Spinal cord (tissue), 9 donors: ENCODE measurements at regions not wholly inside any gene's neighbourhood (a gene's known extent, or its start where the extent isn't known, plus 50 kb on each side); places are given as distances from the start of the nearest gene placed in this dataset.

Experiments
- DNase-seq, 6 donors: peaks; one replicate each; pipeline versions ENCODE4 v3.0.0 to v3.0.0-alpha.2; 2013 to 2015; ENCODE audit warnings: low spot score in 6 of 6, low read depth in 4 of 6
- H3K27ac ChIP-seq: one replicate; pipeline ENCODE4 v1.5.1; 2013; ENCODE audit warnings: low read depth, low read length, control low read depth
- H3K27me3 ChIP-seq: one replicate; pipeline ENCODE4 v1.6.1; 2013; ENCODE audit warnings: low read length; ENCODE audit not compliant: control insufficient read depth, insufficient read depth
- H3K36me3 ChIP-seq: one replicate; pipeline ENCODE4 v1.6.1; 2013; ENCODE audit warnings: low read length; ENCODE audit not compliant: control insufficient read depth, insufficient read depth
- H3K4me1 ChIP-seq: one replicate; pipeline ENCODE4 v1.6.1; 2013; ENCODE audit warnings: low read length; ENCODE audit not compliant: control insufficient read depth, insufficient read depth
- H3K4me3 ChIP-seq: one replicate; pipeline ENCODE4 v1.5.1; 2013; ENCODE audit warnings: low read depth, low read length, control low read depth
- H3K9me3 ChIP-seq: one replicate; pipeline ENCODE4 v1.6.1; 2013; ENCODE audit warnings: low read length; ENCODE audit not compliant: control insufficient read depth, insufficient read depth
- WGBS: methylation state at CpG from one replicate; pipeline ENCODE4 v1.1.5; 2013; ENCODE audit warnings: missing lambda C conversion rate; ENCODE audit not compliant: insufficient coverage; 5-methylcytosine and 5-hydroxymethylcytosine counted together
- donor health status: healthy.

- Histone ChIP-seq H3K9me3 (no peaks in the 10 kb centered on the region), H3K27ac (no peak overlapping the region), H3K4me1 (no peaks in the 10 kb centered on the region), H3K36me3 (no peaks in the 10 kb centered on the region), H3K4me3 (no peak overlapping the region), H3K27me3 (peaks cover 5% of the 10 kb centered on the region)
- no peak for DNase-seq
- WGBS, result 13% methylated on average over 2 of the region's 11 CpGs
These were observed 69.1 kb upstream of the BTN3A2 start for GRCh38 chr6:26295691-26296555.

- Histone ChIP-seq H3K9me3 (no peaks in the 10 kb centered on the region), H3K36me3 (no peaks in the 10 kb centered on the region), H3K4me1 (no peaks in the 10 kb centered on the region), H3K27me3 (peaks cover 5% of the 10 kb centered on the region), H3K4me3 (no peak overlapping the region), H3K27ac (no peak overlapping the region)
- no CpG with 5 or more reads among the region's 2 CpGs for WGBS
- DNase-seq, result no peak
These were observed 68.5 kb upstream of the BTN3A2 start for GRCh38 chr6:26296556-26296856.

GRCh38 chr6:26296857-26297648, 67.9 kb upstream of the BTN3A2 start:
- 70% methylated on average over 2 of the region's 4 CpGs for WGBS
- Histone ChIP-seq H3K27ac (no peak overlapping the region), H3K27me3 (peaks cover 5% of the 10 kb centered on the region), H3K36me3 (no peaks in the 10 kb centered on the region), H3K9me3 (no peaks in the 10 kb centered on the region), H3K4me3 (no peak overlapping the region), H3K4me1 (no peaks in the 10 kb centered on the region)
- DNase-seq, result no peak

- 72% methylated on average over 4 of the region's 23 CpGs for WGBS
- Histone ChIP-seq H3K4me1 (no peaks in the 10 kb centered on the region), H3K9me3 (no peaks in the 10 kb centered on the region), H3K27me3 (peaks cover 5% of the 10 kb centered on the region), H3K36me3 (no peaks in the 10 kb centered on the region), H3K27ac (no peak overlapping the region), H3K4me3 (no peak overlapping the region)
- DNase-seq, result no peak
These were observed 65.5 kb upstream of the BTN3A2 start for GRCh38 chr6:26299286-26300042.

- DNase-seq, result no peak
- Histone ChIP-seq H3K4me1 (no peaks in the 10 kb centered on the region), H3K4me3 (no peak overlapping the region), H3K9me3 (no peaks in the 10 kb centered on the region), H3K27ac (no peak overlapping the region), H3K27me3 (peaks cover 5% of the 10 kb centered on the region), H3K36me3 (no peaks in the 10 kb centered on the region)
- WGBS, result 92% methylated on average over 1 of the region's 3 CpGs
These were observed 65.0 kb upstream of the BTN3A2 start for GRCh38 chr6:26300043-26300331.

GRCh38 chr6:26300359-26300758, 64.6 kb upstream of the BTN3A2 start:
- no peak overlapping the region for H3K4me3 ChIP-seq
- no peak overlapping the region for H3K27ac ChIP-seq
- H3K9me3 ChIP-seq, result no peaks in the 10 kb centered on the region
- H3K27me3 ChIP-seq, result peaks cover 5% of the 10 kb centered on the region
- no peak for DNase-seq
- no peaks in the 10 kb centered on the region for H3K4me1 ChIP-seq
- no peaks in the 10 kb centered on the region for H3K36me3 ChIP-seq

GRCh38 chr6:26300828-26301227, 64.2 kb upstream of the BTN3A2 start:
- no peaks in the 10 kb centered on the region for H3K36me3 ChIP-seq
- DNase-seq, result no peak
- no peaks in the 10 kb centered on the region for H3K9me3 ChIP-seq
- no peak overlapping the region for H3K27ac ChIP-seq
- H3K4me3 ChIP-seq, result no peak overlapping the region
- H3K27me3 ChIP-seq, result peaks cover 5% of the 10 kb centered on the region
- no peaks in the 10 kb centered on the region for H3K4me1 ChIP-seq

- Histone ChIP-seq H3K4me1 (no peaks in the 10 kb centered on the region), H3K27me3 (peaks cover 5% of the 10 kb centered on the region), H3K36me3 (no peaks in the 10 kb centered on the region), H3K4me3 (no peak overlapping the region), H3K27ac (no peak overlapping the region), H3K9me3 (no peaks in the 10 kb centered on the region)
- DNase-seq, result no peak
These were observed 63.4 kb upstream of the BTN3A2 start for GRCh38 chr6:26301638-26302037.

- no peaks in the 10 kb centered on the region for H3K36me3 ChIP-seq
- no peaks in the 10 kb centered on the region for H3K4me1 ChIP-seq
- WGBS, result 100% methylated on average over 1 of the region's 1 CpG
- no peak for DNase-seq
- no peak overlapping the region for H3K4me3 ChIP-seq
- H3K9me3 ChIP-seq, result no peaks in the 10 kb centered on the region
- no peak overlapping the region for H3K27ac ChIP-seq
- H3K27me3 ChIP-seq, result peaks cover 5% of the 10 kb centered on the region
These were observed 61.9 kb upstream of the BTN3A2 start for GRCh38 chr6:26302941-26303559.
